ENCODE measurements at regions not wholly inside any gene's neighbourhood (a gene's known extent, or its start where the extent isn't known, plus 50 kb on each side); places are given as distances from the start of the nearest gene placed in this dataset.
"Not testable (repeated sequence)": the region's sequence is repeated elsewhere in the genome, so short reads cannot be mapped to it uniquely, and the experiment has no call there.

DNA sequence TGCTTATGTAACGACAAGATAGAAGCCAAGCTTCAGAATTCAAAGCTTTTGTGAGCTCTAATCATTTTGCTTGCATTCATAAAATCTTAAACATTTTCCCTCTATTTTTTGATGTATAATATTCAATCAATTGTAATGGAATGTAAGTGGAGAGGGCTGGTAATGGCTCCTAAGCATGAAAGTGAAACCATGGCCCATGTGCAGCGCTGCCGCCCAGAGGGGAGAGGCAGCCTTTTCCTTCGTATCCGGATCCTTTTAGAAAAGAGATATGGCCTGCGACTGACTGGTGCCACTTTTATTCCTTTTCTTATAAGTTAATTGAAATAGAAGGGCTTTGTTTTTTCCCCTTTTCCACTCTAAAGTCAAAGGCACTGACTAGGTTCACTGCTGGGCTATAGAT is 178.9 kb upstream of the POMZP3 start:
- not testable (repeated sequence) for H3K9me3 ChIP-seq (ENCODE audit: control insufficient read depth in 2 of 2, insufficient read depth in 1 of 2, low read depth in 1 of 2, low read length in 1 of 2); H3K4me1 ChIP-seq (ENCODE audit: control insufficient read depth in 3 of 3, insufficient read depth in 2 of 3, low read depth in 1 of 3, low read length in 2 of 3); H3K36me3 ChIP-seq (ENCODE audit: control insufficient read depth in 3 of 3, insufficient read depth in 2 of 3, low read depth in 1 of 3, low read length in 3 of 3); H3K27ac ChIP-seq (ENCODE audit: low read depth in 1 of 3, low read length in 2 of 3); H3K4me3 ChIP-seq (ENCODE audit: low read depth in 1 of 3, low read length in 3 of 3); H3K27me3 ChIP-seq (ENCODE audit: control insufficient read depth in 3 of 3, insufficient read depth in 3 of 3, low read length in 3 of 3)
- DNase-seq (peak in 1 of 2 donors; percentile 26), FAIRE-seq (peak; percentile 72)
- WGBS, 3 donors, result 30 to 44% (median 36%) methylated on average over 4 to 6 of the region's 6 CpGs

DNA sequence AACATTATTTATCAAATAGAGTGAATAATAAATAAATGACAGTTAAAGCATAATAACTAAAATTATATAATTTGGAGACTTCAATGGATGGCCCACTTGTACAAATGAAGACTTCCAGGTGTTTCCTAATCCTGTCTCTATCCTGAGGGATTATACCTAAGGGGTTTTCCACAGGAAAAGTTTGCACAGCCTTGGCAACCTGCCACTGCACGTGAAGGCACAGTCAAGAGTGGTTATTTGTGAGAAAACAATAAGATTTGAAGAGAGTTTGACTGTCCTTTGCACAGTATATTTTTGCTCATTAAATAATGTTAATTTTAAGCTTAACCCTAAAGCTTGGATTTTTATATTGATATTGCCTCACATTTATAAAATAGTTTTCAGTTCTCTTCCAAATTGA is 178.2 kb upstream of the POMZP3 start:
- not testable (repeated sequence) for H3K27ac ChIP-seq (ENCODE audit: low read depth in 1 of 3, low read length in 2 of 3); H3K4me1 ChIP-seq (ENCODE audit: control insufficient read depth in 3 of 3, insufficient read depth in 2 of 3, low read depth in 1 of 3, low read length in 2 of 3); H3K27me3 ChIP-seq (ENCODE audit: control insufficient read depth in 3 of 3, insufficient read depth in 3 of 3, low read length in 3 of 3); H3K4me3 ChIP-seq (ENCODE audit: low read depth in 1 of 3, low read length in 3 of 3); FAIRE-seq; H3K9me3 ChIP-seq (ENCODE audit: control insufficient read depth in 2 of 2, insufficient read depth in 1 of 2, low read depth in 1 of 2, low read length in 1 of 2); DNase-seq; H3K36me3 ChIP-seq (ENCODE audit: control insufficient read depth in 3 of 3, insufficient read depth in 2 of 3, low read depth in 1 of 3, low read length in 3 of 3)
- WGBS, 3 donors, result 19 to 67% (median 41%) methylated on average over 1 of the region's 1 CpG

DNA sequence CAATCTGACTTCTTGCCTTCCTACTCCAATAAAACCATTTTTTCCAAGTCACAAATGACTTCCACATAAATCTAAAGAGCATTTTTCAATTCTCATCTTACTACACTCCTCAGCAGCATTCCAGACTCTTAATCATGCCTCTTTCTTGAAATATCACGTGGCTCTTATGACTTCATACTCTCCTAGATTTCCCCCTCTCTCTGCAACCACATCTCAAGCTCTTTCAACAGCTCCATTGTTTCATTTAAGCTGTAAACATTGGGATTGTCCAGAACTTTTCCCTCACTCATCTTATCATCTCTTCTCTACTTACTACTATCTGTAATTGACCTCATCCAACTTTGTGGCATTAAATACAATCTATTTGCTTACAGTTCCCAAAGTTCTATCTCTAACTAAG is 170.6 kb upstream of the POMZP3 start:
- DNase-seq; H3K27ac ChIP-seq (ENCODE audit: low read depth in 1 of 3, low read length in 2 of 3); H3K4me3 ChIP-seq (ENCODE audit: low read depth in 1 of 3, low read length in 3 of 3); H3K36me3 ChIP-seq (ENCODE audit: control insufficient read depth in 3 of 3, insufficient read depth in 2 of 3, low read depth in 1 of 3, low read length in 3 of 3); H3K9me3 ChIP-seq (ENCODE audit: control insufficient read depth in 2 of 2, insufficient read depth in 1 of 2, low read depth in 1 of 2, low read length in 1 of 2); H3K27me3 ChIP-seq (ENCODE audit: control insufficient read depth in 3 of 3, insufficient read depth in 3 of 3, low read length in 3 of 3); FAIRE-seq; H3K4me1 ChIP-seq (ENCODE audit: control insufficient read depth in 3 of 3, insufficient read depth in 2 of 3, low read depth in 1 of 3, low read length in 2 of 3): not testable (repeated sequence)
- 44 to 50% (median 44%) methylated on average over 1 of the region's 1 CpG for WGBS, 3 donors

DNA sequence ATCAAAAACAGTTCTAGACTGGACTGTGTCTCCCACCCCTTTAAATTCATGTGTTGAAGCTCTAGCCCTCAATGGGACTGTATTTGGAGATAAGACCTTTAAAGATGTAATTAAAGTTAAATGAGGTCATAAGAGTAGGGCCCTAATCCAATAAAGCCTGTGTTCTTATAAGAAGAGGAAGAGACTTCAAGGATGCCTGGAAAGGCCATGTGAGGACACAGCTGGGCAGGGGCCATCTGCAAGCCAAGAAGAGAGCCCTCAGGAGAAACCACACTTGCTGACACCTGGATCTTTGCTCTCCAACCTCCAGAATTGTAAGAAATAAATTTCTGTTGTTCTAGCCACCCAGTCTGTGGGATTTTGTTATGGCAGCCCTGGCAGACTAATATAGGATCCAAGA is 153.6 kb upstream of the POMZP3 start:
- not testable (repeated sequence) for DNase-seq; H3K36me3 ChIP-seq (ENCODE audit: control insufficient read depth in 3 of 3, insufficient read depth in 2 of 3, low read depth in 1 of 3, low read length in 3 of 3); H3K4me1 ChIP-seq (ENCODE audit: control insufficient read depth in 3 of 3, insufficient read depth in 2 of 3, low read depth in 1 of 3, low read length in 2 of 3); H3K27me3 ChIP-seq (ENCODE audit: control insufficient read depth in 3 of 3, insufficient read depth in 3 of 3, low read length in 3 of 3); H3K4me3 ChIP-seq (ENCODE audit: low read depth in 1 of 3, low read length in 3 of 3); H3K9me3 ChIP-seq (ENCODE audit: control insufficient read depth in 2 of 2, insufficient read depth in 1 of 2, low read depth in 1 of 2, low read length in 1 of 2); H3K27ac ChIP-seq (ENCODE audit: low read depth in 1 of 3, low read length in 2 of 3); FAIRE-seq

DNA sequence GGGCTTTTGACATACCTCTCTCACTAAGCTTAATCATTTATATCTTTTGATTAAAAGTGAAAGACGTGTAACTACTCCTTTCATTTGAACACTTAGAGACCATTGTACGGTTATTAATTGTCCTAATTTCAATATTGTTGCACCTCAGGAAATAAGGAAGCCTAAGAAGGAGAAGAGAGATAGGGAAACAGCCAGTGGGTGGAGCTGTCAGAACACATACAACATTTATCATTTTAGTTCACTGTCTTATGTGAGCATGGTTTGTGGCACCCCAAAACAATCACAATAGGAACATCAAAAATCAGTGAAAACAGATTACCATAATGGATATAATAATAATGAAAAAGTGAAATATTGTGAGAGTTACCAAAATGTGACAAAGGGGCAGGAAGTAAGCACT is 147.2 kb upstream of the POMZP3 start:
- FAIRE-seq (peak; percentile 59), DNase-seq (peak in 1 of 2 donors; percentile 11)
- WGBS, 3 donors, result 38 to 55% (median 44%) methylated on average over 2 of the region's 2 CpGs
- not testable (repeated sequence) for H3K9me3 ChIP-seq (ENCODE audit: control insufficient read depth in 2 of 2, insufficient read depth in 1 of 2, low read depth in 1 of 2, low read length in 1 of 2); H3K27me3 ChIP-seq (ENCODE audit: control insufficient read depth in 3 of 3, insufficient read depth in 3 of 3, low read length in 3 of 3); H3K27ac ChIP-seq (ENCODE audit: low read depth in 1 of 3, low read length in 2 of 3); H3K4me3 ChIP-seq (ENCODE audit: low read depth in 1 of 3, low read length in 3 of 3); H3K36me3 ChIP-seq (ENCODE audit: control insufficient read depth in 3 of 3, insufficient read depth in 2 of 3, low read depth in 1 of 3, low read length in 3 of 3); H3K4me1 ChIP-seq (ENCODE audit: control insufficient read depth in 3 of 3, insufficient read depth in 2 of 3, low read depth in 1 of 3, low read length in 2 of 3)

DNA sequence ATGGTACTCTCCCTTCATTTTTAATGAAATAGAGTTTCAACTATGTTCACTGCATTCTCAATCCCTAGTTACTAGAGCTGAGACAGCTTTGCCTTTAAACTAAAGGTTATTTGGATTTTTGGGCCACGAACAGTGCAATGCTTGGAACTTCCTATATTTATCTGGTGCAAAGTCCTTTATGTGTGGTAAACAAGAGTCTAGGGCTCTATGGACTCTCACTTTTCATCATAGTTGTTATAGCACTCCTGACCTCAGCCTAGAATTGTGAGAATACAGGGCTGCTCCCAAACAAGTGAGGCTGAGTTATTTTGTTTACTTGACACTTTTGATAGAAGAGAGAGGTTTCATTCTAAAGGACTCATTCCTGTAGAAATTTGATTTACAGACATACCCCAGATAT is 144.9 kb upstream of the POMZP3 start:
- not testable (repeated sequence) for H3K9me3 ChIP-seq (ENCODE audit: control insufficient read depth in 2 of 2, insufficient read depth in 1 of 2, low read depth in 1 of 2, low read length in 1 of 2); DNase-seq; H3K27me3 ChIP-seq (ENCODE audit: control insufficient read depth in 3 of 3, insufficient read depth in 3 of 3, low read length in 3 of 3); H3K27ac ChIP-seq (ENCODE audit: low read depth in 1 of 3, low read length in 2 of 3); H3K36me3 ChIP-seq (ENCODE audit: control insufficient read depth in 3 of 3, insufficient read depth in 2 of 3, low read depth in 1 of 3, low read length in 3 of 3); H3K4me3 ChIP-seq (ENCODE audit: low read depth in 1 of 3, low read length in 3 of 3); H3K4me1 ChIP-seq (ENCODE audit: control insufficient read depth in 3 of 3, insufficient read depth in 2 of 3, low read depth in 1 of 3, low read length in 2 of 3); FAIRE-seq
- WGBS, 3 donors, result 27 to 52% (median 27%) methylated on average over 1 of the region's 1 CpG

DNA sequence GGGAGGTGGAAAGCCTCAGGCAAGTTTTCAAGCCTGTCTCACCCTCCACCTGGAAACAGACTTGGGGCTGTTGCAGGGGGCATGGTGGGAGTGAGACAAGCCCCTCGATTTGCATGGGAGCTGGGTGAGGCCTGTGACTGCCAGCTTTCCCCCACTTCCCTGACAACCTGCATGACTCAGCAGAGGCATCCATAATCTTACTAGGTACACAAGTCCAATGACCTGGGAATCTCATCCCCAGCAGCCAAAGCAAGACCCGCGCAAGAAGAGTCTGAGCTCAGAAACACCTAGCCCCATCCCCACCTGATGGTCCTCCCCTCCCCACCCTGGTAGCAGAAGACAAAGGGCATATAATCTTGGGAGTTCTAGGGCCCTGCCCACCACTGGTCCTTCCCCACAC is 136.9 kb upstream of the POMZP3 start:
- not testable (repeated sequence) for H3K4me1 ChIP-seq (ENCODE audit: control insufficient read depth in 3 of 3, insufficient read depth in 2 of 3, low read depth in 1 of 3, low read length in 2 of 3); FAIRE-seq; H3K36me3 ChIP-seq (ENCODE audit: control insufficient read depth in 3 of 3, insufficient read depth in 2 of 3, low read depth in 1 of 3, low read length in 3 of 3); H3K27me3 ChIP-seq (ENCODE audit: control insufficient read depth in 3 of 3, insufficient read depth in 3 of 3, low read length in 3 of 3); H3K9me3 ChIP-seq (ENCODE audit: control insufficient read depth in 2 of 2, insufficient read depth in 1 of 2, low read depth in 1 of 2, low read length in 1 of 2); H3K4me3 ChIP-seq (ENCODE audit: low read depth in 1 of 3, low read length in 3 of 3); H3K27ac ChIP-seq (ENCODE audit: low read depth in 1 of 3, low read length in 2 of 3)
- WGBS, 3 donors, result 41 to 68% (median 50%) methylated on average over 3 of the region's 3 CpGs
- peak; percentile 42 to 49 for DNase-seq

DNA sequence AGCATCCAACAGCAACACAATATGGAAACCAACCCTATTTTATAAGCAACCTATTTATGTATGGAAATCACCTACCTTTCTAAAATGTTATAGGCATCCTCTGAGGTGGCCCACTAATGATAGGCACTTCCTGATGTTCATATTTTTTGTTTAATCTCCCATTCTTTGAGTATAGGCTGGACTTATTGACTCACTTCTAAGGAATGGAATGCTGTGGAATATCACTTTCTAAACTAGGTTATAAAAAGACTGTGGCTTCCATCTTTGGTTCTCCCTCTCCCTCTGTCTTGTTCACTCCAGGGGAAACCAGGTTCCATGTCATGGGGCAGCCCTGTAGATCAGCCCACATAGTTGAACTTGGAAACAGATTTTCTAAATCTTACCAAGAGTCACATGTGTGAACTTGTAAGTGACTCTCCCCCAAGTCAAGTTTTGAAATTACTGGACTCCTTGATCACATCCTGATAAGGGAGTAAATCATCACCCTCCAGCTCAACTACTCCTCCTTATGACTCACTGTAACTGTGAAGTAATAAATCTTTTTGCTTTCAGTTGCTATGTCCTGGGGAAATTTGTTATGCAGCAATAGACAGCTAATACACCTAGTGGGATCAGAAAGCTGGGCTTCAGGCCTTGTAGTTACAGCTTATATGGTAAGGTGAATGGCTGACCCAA is 133.6 kb upstream of the POMZP3 start:
- H3K27me3 ChIP-seq (ENCODE audit: control insufficient read depth in 3 of 3, insufficient read depth in 3 of 3, low read length in 3 of 3); FAIRE-seq; H3K27ac ChIP-seq (ENCODE audit: low read depth in 1 of 3, low read length in 2 of 3); H3K36me3 ChIP-seq (ENCODE audit: control insufficient read depth in 3 of 3, insufficient read depth in 2 of 3, low read depth in 1 of 3, low read length in 3 of 3); H3K9me3 ChIP-seq (ENCODE audit: control insufficient read depth in 2 of 2, insufficient read depth in 1 of 2, low read depth in 1 of 2, low read length in 1 of 2); H3K4me3 ChIP-seq (ENCODE audit: low read depth in 1 of 3, low read length in 3 of 3); H3K4me1 ChIP-seq (ENCODE audit: control insufficient read depth in 3 of 3, insufficient read depth in 2 of 3, low read depth in 1 of 3, low read length in 2 of 3): not testable (repeated sequence)
- peak in 1 of 2 donors; percentile 5 for DNase-seq

DNA sequence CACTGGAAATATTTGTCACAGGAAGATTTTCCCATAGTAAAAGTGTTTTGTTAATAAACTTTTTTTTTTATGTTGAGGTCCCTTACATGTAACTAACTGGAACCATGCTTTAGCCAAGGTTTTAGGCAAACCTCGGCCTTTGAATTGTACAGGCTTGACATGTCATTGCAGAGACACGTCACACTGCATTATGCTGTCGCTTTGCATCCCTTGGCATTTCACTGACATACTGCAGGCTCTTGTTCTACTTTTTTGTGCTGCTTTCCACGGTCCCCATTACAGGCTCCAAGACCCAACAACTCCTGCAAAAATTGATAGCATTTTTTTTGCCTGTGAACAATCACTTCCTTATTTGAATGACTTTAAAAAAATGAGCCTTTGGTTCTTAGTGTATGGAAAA is 112.5 kb upstream of the POMZP3 start:
- WGBS, 3 donors, result 72 to 92% (median 86%) methylated on average over 4 of the region's 4 CpGs
- H3K27me3 ChIP-seq (ENCODE audit: control insufficient read depth in 3 of 3, insufficient read depth in 3 of 3, low read length in 3 of 3); H3K4me1 ChIP-seq (ENCODE audit: control insufficient read depth in 3 of 3, insufficient read depth in 2 of 3, low read depth in 1 of 3, low read length in 2 of 3); H3K9me3 ChIP-seq (ENCODE audit: control insufficient read depth in 2 of 2, insufficient read depth in 1 of 2, low read depth in 1 of 2, low read length in 1 of 2); H3K36me3 ChIP-seq (ENCODE audit: control insufficient read depth in 3 of 3, insufficient read depth in 2 of 3, low read depth in 1 of 3, low read length in 3 of 3); DNase-seq; H3K27ac ChIP-seq (ENCODE audit: low read depth in 1 of 3, low read length in 2 of 3); FAIRE-seq; H3K4me3 ChIP-seq (ENCODE audit: low read depth in 1 of 3, low read length in 3 of 3): not testable (repeated sequence)

All from small intestine (tissue), 7 donors.